ENCODE measurements at regions not wholly inside any gene's neighbourhood (a gene's known extent, or its start where the extent isn't known, plus 50 kb on each side); places are given as distances from the start of the nearest gene placed in this dataset.

DNA sequence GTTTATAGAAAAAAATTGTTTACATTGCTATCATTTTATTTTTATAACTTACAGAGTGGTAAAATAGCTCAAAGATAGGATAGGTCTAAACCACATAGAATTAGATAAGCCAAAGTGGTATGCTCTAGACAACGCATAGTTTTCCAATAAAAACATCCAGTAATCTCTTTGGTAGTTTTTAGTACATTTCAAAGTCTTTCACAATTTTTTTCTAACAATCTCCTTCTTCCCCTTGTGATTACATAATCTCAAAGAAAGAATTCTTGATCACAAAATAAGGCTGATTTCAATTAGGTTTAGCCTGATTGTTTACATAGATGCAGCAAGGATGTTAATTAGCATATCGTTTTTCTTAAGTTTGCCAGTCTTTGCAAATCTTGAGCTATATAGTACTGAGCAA, 460.0 kb downstream of the FUT8 start:
- no peak for TF ChIP-seq POLR2A (IDR thresholded peaks at IDR 0.05; ENCODE audit: low read length)
- no peak for TF ChIP-seq GATA1 (IDR thresholded peaks at IDR 0.05; ENCODE audit: low read depth, low read length)

All from erythroblast (primary cell).